ENCODE measurements at regions not wholly inside any gene's neighbourhood (a gene's known extent, or its start where the extent isn't known, plus 50 kb on each side); places are given as distances from the start of the nearest gene placed in this dataset.

GRCh38 chr4:161143375-161143774 is 1020.4 kb downstream of the FSTL5 start:
- DNase-seq (ENCODE audit: low read depth) (no peak), FAIRE-seq (no peak)
- no peak overlapping the region for H3K4me3 ChIP-seq (ENCODE audit: low read depth, low read length)
- H3K36me3 ChIP-seq (ENCODE audit: control insufficient read depth, insufficient read depth, low read length) = no peaks in the 10 kb centered on the region
- H3K27me3 ChIP-seq (ENCODE audit: control insufficient read depth, insufficient read depth, low read length) = no peaks in the 10 kb centered on the region
- TF ChIP-seq CTCF (IDR thresholded peaks at IDR 0.05; ENCODE audit: insufficient read depth, low read length, severe bottlenecking) = no peak

GRCh38 chr4:161134795-161135194 is 1029.0 kb downstream of the FSTL5 start:
- Histone ChIP-seq H3K36me3 (ENCODE audit: control insufficient read depth, insufficient read depth, low read length) (no peaks in the 10 kb centered on the region), H3K27me3 (ENCODE audit: control insufficient read depth, insufficient read depth, low read length) (no peaks in the 10 kb centered on the region), H3K4me3 (ENCODE audit: low read depth, low read length) (no peak overlapping the region)
- FAIRE-seq (no peak), DNase-seq (ENCODE audit: low read depth) (no peak)
- TF ChIP-seq CTCF (IDR thresholded peaks at IDR 0.05; ENCODE audit: insufficient read depth, low read length, severe bottlenecking) = no peak

DNA sequence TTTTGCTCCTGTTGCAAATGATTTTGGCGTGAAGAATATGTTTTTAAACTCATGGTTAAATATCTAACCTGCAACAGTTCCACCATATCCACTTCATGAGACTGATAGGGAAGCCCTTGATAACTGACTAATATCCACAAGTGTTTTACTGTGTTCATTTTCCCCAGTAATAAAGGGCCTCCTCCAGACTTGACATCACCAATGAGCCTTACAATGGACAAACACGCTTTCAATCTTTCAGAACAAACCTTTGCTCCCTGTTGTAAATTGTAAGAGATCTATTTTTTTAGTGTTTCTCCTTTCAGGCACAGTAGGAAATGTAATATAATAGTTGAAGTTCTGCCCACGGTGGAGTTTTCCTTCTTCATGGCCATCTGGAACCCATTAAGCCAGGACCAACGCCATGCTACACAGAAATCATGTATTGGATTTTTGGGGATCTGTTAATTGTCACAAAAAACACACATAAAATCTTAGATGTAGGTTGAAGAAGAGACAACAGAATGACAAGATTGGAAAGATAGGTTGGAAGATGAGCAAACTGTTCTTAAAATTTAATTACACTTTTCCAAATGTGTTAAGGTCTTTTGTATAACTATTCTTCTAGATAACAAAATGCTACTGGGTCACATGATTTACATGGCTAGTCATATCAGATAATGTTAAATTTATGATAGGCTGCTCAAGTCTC is 1030.1 kb downstream of the FSTL5 start:
- TF ChIP-seq CTCF (IDR thresholded peaks at IDR 0.05; ENCODE audit: insufficient read depth, low read length, severe bottlenecking) = no peak
- FAIRE-seq = no peak
- Histone ChIP-seq H3K36me3 (ENCODE audit: control insufficient read depth, insufficient read depth, low read length) (no peaks in the 10 kb centered on the region), H3K27me3 (ENCODE audit: control insufficient read depth, insufficient read depth, low read length) (no peaks in the 10 kb centered on the region), H3K4me3 (ENCODE audit: low read depth, low read length) (no peak overlapping the region)
- no peak for DNase-seq (ENCODE audit: low read depth)

DNA sequence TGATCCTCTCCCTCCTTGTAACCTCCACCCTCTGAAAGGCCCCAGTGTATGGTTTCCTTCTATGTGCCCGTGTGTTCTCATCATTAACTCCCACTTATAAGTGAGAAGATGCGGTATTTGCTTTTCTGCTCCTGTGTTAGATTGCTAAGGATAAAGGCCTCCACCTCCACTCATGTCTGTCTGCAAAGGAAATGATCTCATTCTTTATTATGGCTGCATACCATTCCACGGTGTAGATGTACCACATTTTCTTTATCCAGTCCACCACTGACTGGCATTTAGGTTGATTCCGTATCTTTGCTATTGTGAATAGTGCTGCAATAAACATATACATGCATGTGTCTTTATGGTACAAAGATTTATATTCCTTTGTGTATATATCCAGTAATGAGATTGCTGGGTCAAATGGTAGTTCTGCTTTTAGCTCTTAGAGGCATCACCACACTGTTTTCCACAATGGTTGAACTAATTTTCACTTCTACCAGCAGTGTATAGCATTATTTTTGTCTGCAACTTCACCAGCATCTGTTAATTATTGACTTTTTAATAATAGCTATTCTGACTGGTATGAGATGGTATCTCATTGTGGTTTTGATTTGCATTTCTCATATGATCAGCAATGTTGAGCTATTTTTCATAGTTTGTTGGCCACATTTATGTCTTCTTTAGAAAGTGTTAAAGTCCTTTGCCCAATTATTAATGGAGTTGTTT is 1030.9 kb downstream of the FSTL5 start:
- FAIRE-seq (no peak), DNase-seq (ENCODE audit: low read depth) (no peak)
- Histone ChIP-seq H3K27me3 (ENCODE audit: control insufficient read depth, insufficient read depth, low read length) (no peaks in the 10 kb centered on the region), H3K36me3 (ENCODE audit: control insufficient read depth, insufficient read depth, low read length) (no peaks in the 10 kb centered on the region), H3K4me3 (ENCODE audit: low read depth, low read length) (no peak overlapping the region)
- no peak for TF ChIP-seq CTCF (IDR thresholded peaks at IDR 0.05; ENCODE audit: insufficient read depth, low read length, severe bottlenecking)

DNA sequence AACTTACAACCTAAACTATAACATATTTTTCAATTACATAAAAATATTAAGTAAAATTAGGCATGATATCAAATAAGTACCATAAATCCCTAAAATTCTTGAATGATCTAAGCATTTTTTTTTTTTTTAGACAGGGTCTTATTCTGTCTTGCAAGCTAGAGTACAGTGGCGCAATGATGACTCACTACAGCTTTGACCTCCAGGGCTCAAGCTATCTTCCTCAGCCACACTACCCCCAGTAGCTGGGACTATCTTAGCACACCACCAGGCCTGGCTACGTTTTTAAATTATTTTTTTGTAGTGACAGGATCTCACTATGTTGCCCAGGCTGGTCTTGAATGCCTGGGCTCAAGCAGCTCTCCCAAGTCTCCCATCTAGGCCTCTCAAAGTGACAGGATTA is 1042.3 kb downstream of the FSTL5 start:
- H3K4me3 ChIP-seq (ENCODE audit: low read depth, low read length) = no peak overlapping the region
- DNase-seq (ENCODE audit: low read depth) = no peak
- H3K27me3 ChIP-seq (ENCODE audit: control insufficient read depth, insufficient read depth, low read length) = no peaks in the 10 kb centered on the region
- H3K36me3 ChIP-seq (ENCODE audit: control insufficient read depth, insufficient read depth, low read length) = no peaks in the 10 kb centered on the region
- no peak for FAIRE-seq
- no peak for TF ChIP-seq CTCF (IDR thresholded peaks at IDR 0.05; ENCODE audit: insufficient read depth, low read length, severe bottlenecking)

All from bronchial epithelial cell (primary cell).